ENCODE measurements at regions not wholly inside any gene's neighbourhood (a gene's known extent, or its start where the extent isn't known, plus 50 kb on each side); places are given as distances from the start of the nearest gene placed in this dataset.

GRCh38 chr14:80383223-80383622 lies 171.9 kb upstream of the DIO2 start:
- TF ChIP-seq CTCF (IDR thresholded peaks at IDR 0.05; ENCODE audit: low read length) (no peak), EZH2 (optimal IDR thresholded peaks at IDR 0.05; ENCODE audit: low read depth, low read length) (no peak), EZH2phosphoT487 (IDR thresholded peaks at IDR 0.05; ENCODE audit: low read length) (no peak)
- DNase-seq = no peak
- no peak overlapping the region for H3K9ac ChIP-seq (ENCODE audit: low read length)

GRCh38 chr14:80381807-80382363 lies 170.6 kb upstream of the DIO2 start:
- H3K4me1 ChIP-seq (ENCODE audit: low read length) = no peaks in the 10 kb centered on the region
- H3F3A ChIP-seq (ENCODE audit: insufficient read depth, low read length) = no peaks in the 10 kb centered on the region
- H3K9me2 ChIP-seq (replicated peaks; ENCODE audit: insufficient read depth, low read length) = no peaks in the 10 kb centered on the region
- no peaks in the 10 kb centered on the region for H3K79me2 ChIP-seq (ENCODE audit: low read length)
- H4K20me1 ChIP-seq (ENCODE audit: insufficient read depth, low read length) = no peaks in the 10 kb centered on the region
- no peaks in the 10 kb centered on the region for H3K36me3 ChIP-seq (replicated peaks; ENCODE audit: insufficient read depth, low read length)
- no peaks in the 10 kb centered on the region for H3K9me3 ChIP-seq (replicated peaks; ENCODE audit: insufficient read depth, low read length)
- H3K27me3 ChIP-seq (replicated peaks; ENCODE audit: insufficient read depth, low read length) = no peaks in the 10 kb centered on the region
- DNase-seq = no peak
- H3K27ac ChIP-seq (ENCODE audit: low read length) = no peak overlapping the region
- H2AFZ ChIP-seq (ENCODE audit: low read length) = no peak overlapping the region
- H3K9ac ChIP-seq (ENCODE audit: low read length) = no peak overlapping the region
- no peak overlapping the region for H3K4me3 ChIP-seq (ENCODE audit: low read length)
- H3K4me2 ChIP-seq (ENCODE audit: low read depth, low read length) = no peak overlapping the region
- TF ChIP-seq CTCF (IDR thresholded peaks at IDR 0.05; ENCODE audit: low read length) (no peak), EZH2phosphoT487 (IDR thresholded peaks at IDR 0.05; ENCODE audit: low read length) (no peak), EZH2 (optimal IDR thresholded peaks at IDR 0.05; ENCODE audit: low read depth, low read length) (no peak)

More at GRCh38 chr14:80383223-80383622, 171.9 kb upstream of the DIO2 start:
- Histone ChIP-seq H3K9me2 (replicated peaks; ENCODE audit: insufficient read depth, low read length) (no peaks in the 10 kb centered on the region), H2AFZ (ENCODE audit: low read length) (no peak overlapping the region), H3K4me1 (ENCODE audit: low read length) (no peaks in the 10 kb centered on the region), H3K27ac (ENCODE audit: low read length) (no peak overlapping the region), H3F3A (ENCODE audit: insufficient read depth, low read length) (no peaks in the 10 kb centered on the region), H3K27me3 (replicated peaks; ENCODE audit: insufficient read depth, low read length) (no peaks in the 10 kb centered on the region), H3K36me3 (replicated peaks; ENCODE audit: insufficient read depth, low read length) (no peaks in the 10 kb centered on the region), H3K9me3 (replicated peaks; ENCODE audit: insufficient read depth, low read length) (no peaks in the 10 kb centered on the region), H3K4me3 (ENCODE audit: low read length) (no peak overlapping the region), H3K79me2 (ENCODE audit: low read length) (no peaks in the 10 kb centered on the region), H4K20me1 (ENCODE audit: insufficient read depth, low read length) (no peaks in the 10 kb centered on the region), H3K4me2 (ENCODE audit: low read depth, low read length) (no peak overlapping the region)

GRCh38 chr14:80379035-80379434 lies 167.7 kb upstream of the DIO2 start:
- H3K4me1 ChIP-seq (ENCODE audit: low read length) = no peaks in the 10 kb centered on the region
- H3F3A ChIP-seq (ENCODE audit: insufficient read depth, low read length) = no peaks in the 10 kb centered on the region
- H3K27ac ChIP-seq (ENCODE audit: low read length) = no peak overlapping the region
- H4K20me1 ChIP-seq (ENCODE audit: insufficient read depth, low read length) = no peaks in the 10 kb centered on the region
- no peak overlapping the region for H3K4me3 ChIP-seq (ENCODE audit: low read length)
- DNase-seq = no peak
- no peaks in the 10 kb centered on the region for H3K79me2 ChIP-seq (ENCODE audit: low read length)
- no peaks in the 10 kb centered on the region for H3K9me3 ChIP-seq (replicated peaks; ENCODE audit: insufficient read depth, low read length)
- no peak overlapping the region for H3K4me2 ChIP-seq (ENCODE audit: low read depth, low read length)
- H3K36me3 ChIP-seq (replicated peaks; ENCODE audit: insufficient read depth, low read length) = no peaks in the 10 kb centered on the region
- TF ChIP-seq EZH2phosphoT487 (IDR thresholded peaks at IDR 0.05; ENCODE audit: low read length) (no peak), EZH2 (optimal IDR thresholded peaks at IDR 0.05; ENCODE audit: low read depth, low read length) (no peak), CTCF (IDR thresholded peaks at IDR 0.05; ENCODE audit: low read length) (no peak)
- H2AFZ ChIP-seq (ENCODE audit: low read length) = no peak overlapping the region
- H3K27me3 ChIP-seq (replicated peaks; ENCODE audit: insufficient read depth, low read length) = no peaks in the 10 kb centered on the region
- no peaks in the 10 kb centered on the region for H3K9me2 ChIP-seq (replicated peaks; ENCODE audit: insufficient read depth, low read length)
- H3K9ac ChIP-seq (ENCODE audit: low read length) = no peak overlapping the region
